DND-41 (cell line): ENCODE measurements at regions not wholly inside any gene's neighbourhood (a gene's known extent, or its start where the extent isn't known, plus 50 kb on each side); places are given as distances from the start of the nearest gene placed in this dataset.

Experiments
- ATAC-seq: fragments of 200-7000 bp; cut with Tn5 transposase; 3 replicates; pipeline ENCODE4 v1.9.1; 2021; ENCODE audit warnings: low read depth; ENCODE audit not compliant: insufficient read depth
- DNase-seq: peaks from one replicate; pipeline ENCODE4 v3.0.0-alpha.2; 2020
- H2AFZ ChIP-seq: 2 replicates; pipeline ENCODE4 v1.6.0; 2012; ENCODE audit warnings: low read depth, low read length
- H3K27ac ChIP-seq: 2 replicates; pipeline ENCODE4 v1.5.1; 2012; ENCODE audit warnings: low read length, inconsistent platforms
- H3K27me3 ChIP-seq: fragments of 200-600 bp; sonication (generic); 2 replicates; pipeline ENCODE4 v1.6.0; 2012; ENCODE audit warnings: low read length, mild to moderate bottlenecking, inconsistent platforms; ENCODE audit not compliant: insufficient read depth, poor library complexity
- H3K36me3 ChIP-seq: 2 replicates; pipeline ENCODE4 v1.5.1; 2012; ENCODE audit warnings: low read length, inconsistent platforms; ENCODE audit not compliant: insufficient read depth
- H3K4me1 ChIP-seq: 2 replicates; pipeline ENCODE4 v1.5.1; 2012; ENCODE audit warnings: mild to moderate bottlenecking, low read length; ENCODE audit not compliant: insufficient read depth
- H3K4me2 ChIP-seq: 2 replicates; pipeline ENCODE4 v1.6.0; 2012; ENCODE audit warnings: mild to moderate bottlenecking, moderate library complexity, low read length, inconsistent platforms; ENCODE audit not compliant: insufficient read depth
- H3K4me3 ChIP-seq, 2 experiments: fragments of 200-600 bp in 1 of 2; shearing (Covaris generic) in 1 of 2; 2 replicates each; pipeline ENCODE4 v1.5.1; 2012 to 2016; ENCODE audit warnings: inconsistent platforms in 2 of 2, low read length in 2 of 2, mild to moderate bottlenecking in 2 of 2, low read depth in 1 of 2, moderate library complexity in 1 of 2
- H3K79me2 ChIP-seq: 2 replicates; pipeline ENCODE4 v1.6.0; 2012; ENCODE audit warnings: low read length, inconsistent platforms; ENCODE audit not compliant: insufficient read depth
- H3K9ac ChIP-seq: 2 replicates; pipeline ENCODE4 v1.6.0; 2012; ENCODE audit warnings: low read depth, mild to moderate bottlenecking, inconsistent platforms, low read length, moderate library complexity
- H3K9me3 ChIP-seq: 2 replicates; pipeline ENCODE4 v1.5.1; 2012; ENCODE audit warnings: low read length, moderate library complexity, mild to moderate bottlenecking, inconsistent platforms; ENCODE audit not compliant: insufficient read depth, severe bottlenecking
- H4K20me1 ChIP-seq: 2 replicates; pipeline ENCODE4 v1.6.0; 2012; ENCODE audit warnings: low read length; ENCODE audit not compliant: insufficient read depth
- EZH2 ChIP-seq: IDR thresholded peaks from 3 replicates; pipeline ENCODE4 v1.6.1; 2012; ENCODE audit warnings: borderline replicate concordance, low read depth, mild to moderate bottlenecking, moderate library complexity, low read length, inconsistent platforms; ENCODE audit not compliant: severe bottlenecking
- TF ChIP-seq, protein P1 (sequence below): IDR thresholded peaks from 2 replicates; pipeline ENCODE4 v1.5.1; 2012; ENCODE audit warnings: borderline replicate concordance, low read length, moderate library complexity, mild to moderate bottlenecking; ENCODE audit not compliant: poor library complexity, severe bottlenecking; ENCODE audit errors: extremely low read depth

GRCh38 chr3:101042996-101043686 lies 49.9 kb upstream of the ABI3BP start:
- no peak overlapping the region for H3K4me3 ChIP-seq
- no peak for TF ChIP-seq EZH2
- TF ChIP-seq, protein P1, sequence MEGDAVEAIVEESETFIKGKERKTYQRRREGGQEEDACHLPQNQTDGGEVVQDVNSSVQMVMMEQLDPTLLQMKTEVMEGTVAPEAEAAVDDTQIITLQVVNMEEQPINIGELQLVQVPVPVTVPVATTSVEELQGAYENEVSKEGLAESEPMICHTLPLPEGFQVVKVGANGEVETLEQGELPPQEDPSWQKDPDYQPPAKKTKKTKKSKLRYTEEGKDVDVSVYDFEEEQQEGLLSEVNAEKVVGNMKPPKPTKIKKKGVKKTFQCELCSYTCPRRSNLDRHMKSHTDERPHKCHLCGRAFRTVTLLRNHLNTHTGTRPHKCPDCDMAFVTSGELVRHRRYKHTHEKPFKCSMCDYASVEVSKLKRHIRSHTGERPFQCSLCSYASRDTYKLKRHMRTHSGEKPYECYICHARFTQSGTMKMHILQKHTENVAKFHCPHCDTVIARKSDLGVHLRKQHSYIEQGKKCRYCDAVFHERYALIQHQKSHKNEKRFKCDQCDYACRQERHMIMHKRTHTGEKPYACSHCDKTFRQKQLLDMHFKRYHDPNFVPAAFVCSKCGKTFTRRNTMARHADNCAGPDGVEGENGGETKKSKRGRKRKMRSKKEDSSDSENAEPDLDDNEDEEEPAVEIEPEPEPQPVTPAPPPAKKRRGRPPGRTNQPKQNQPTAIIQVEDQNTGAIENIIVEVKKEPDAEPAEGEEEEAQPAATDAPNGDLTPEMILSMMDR, result no peak
- ATAC-seq (no peak), DNase-seq (no peak)
- no peaks in the 10 kb centered on the region for H3K36me3 ChIP-seq
- no peak overlapping the region for H2AFZ ChIP-seq
- no peaks in the 10 kb centered on the region for H4K20me1 ChIP-seq
- H3K9me3 ChIP-seq, result no peaks in the 10 kb centered on the region
- no peaks in the 10 kb centered on the region for H3K27me3 ChIP-seq
- no peak overlapping the region for H3K27ac ChIP-seq
- H3K4me1 ChIP-seq, result no peaks in the 10 kb centered on the region
- no peak overlapping the region for H3K4me2 ChIP-seq
- H3K9ac ChIP-seq, result no peak overlapping the region
- H3K79me2 ChIP-seq, result no peaks in the 10 kb centered on the region
